ENCODE measurements at regions not wholly inside any gene's neighbourhood (a gene's known extent, or its start where the extent isn't known, plus 50 kb on each side); places are given as distances from the start of the nearest gene placed in this dataset.

DNA sequence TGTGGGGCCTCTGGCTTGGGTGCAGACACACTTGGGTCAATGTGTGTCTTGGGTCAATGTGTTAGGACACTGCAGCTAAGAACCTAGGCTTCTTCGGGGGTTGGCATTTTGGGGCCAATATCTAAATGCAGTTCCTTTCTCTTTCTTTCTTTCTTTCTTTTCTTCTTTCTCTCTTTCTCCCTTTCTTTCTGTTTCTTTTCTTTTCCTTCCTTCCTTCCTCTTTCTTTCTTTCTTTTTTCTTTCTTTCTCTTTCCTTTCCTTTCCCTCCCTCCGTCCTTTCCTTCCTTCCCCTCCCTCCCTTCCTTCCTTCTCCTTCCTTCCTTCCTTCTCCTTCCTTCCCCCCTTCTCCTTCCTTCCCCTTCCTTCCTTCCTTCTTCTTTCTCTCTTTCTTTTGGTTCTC, 57.7 kb upstream of the OSR1 start:
- DNase-seq = no peak

DNA sequence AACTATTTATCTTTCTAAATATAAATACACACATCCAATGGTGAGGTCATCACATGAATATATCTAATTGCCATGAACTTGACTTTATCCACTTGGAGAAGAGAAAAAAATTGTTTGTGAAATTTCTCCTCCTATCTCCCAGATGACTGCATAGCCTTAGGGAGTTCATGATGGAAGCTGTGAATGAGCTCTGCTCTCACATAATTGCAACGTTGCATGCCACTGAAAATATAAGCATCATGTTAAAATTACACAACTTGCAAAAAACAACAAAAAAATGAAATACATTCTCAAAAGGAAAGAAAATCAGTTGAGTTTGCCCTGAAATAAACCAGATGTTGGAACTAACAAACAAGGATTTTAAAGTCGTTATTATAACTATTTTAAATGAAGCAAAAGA, 50.6 kb upstream of the OSR1 start:
- DNase-seq = no peak

- DNase-seq = no peak
Measured at GRCh38 chr2:19408592-19408991, 50.2 kb upstream of the OSR1 start.

All from CD4-positive, alpha-beta T cell treated with Interleukin-21 for 1 hour (primary cell).